ENCODE measurements at regions not wholly inside any gene's neighbourhood (a gene's known extent, or its start where the extent isn't known, plus 50 kb on each side); places are given as distances from the start of the nearest gene placed in this dataset.

DNA sequence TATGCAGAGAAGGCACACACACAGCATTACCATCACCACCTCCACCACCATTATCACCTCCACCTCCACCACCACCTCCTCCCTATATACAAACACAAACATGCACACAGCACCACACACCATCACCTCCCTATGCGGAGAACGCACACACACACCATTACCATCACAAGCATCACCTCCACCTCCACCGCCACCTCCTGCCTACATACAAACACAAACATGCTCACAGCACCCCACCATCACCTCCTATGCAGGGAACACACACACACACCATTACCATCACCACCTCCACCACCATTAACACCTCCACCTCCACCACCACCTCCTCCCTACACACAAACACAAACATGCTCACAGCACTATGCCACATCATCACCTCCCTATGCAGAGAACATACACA lies 236.5 kb upstream of the AFDN start:
- CTCF ChIA-PET: no interaction called here
- Histone ChIP-seq H3K27ac (no peak overlapping the region), H3K9me3 (no peaks in the 10 kb centered on the region), H3K4me1 (no peaks in the 10 kb centered on the region), H3K4me3 (no peak overlapping the region), H3K4me2 (no peak overlapping the region)
- FAIRE-seq (no peak), ATAC-seq (no peak), DNase-seq (ENCODE audit: low read depth in 1 of 2, low spot score in 1 of 2) (no peak)
- WGBS (ENCODE audit: missing lambda C conversion rate): 93% methylated on average over 3 of the region's 3 CpGs
- TF ChIP-seq, protein P1, sequence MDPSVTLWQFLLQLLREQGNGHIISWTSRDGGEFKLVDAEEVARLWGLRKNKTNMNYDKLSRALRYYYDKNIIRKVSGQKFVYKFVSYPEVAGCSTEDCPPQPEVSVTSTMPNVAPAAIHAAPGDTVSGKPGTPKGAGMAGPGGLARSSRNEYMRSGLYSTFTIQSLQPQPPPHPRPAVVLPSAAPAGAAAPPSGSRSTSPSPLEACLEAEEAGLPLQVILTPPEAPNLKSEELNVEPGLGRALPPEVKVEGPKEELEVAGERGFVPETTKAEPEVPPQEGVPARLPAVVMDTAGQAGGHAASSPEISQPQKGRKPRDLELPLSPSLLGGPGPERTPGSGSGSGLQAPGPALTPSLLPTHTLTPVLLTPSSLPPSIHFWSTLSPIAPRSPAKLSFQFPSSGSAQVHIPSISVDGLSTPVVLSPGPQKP (IDR thresholded peaks at IDR 0.05; ENCODE audit: low read depth, low read length): no peak
- TF ChIP-seq HOXB5 (CRISPR knock-in tag; IDR thresholded peaks at IDR 0.05) (no peak), POLR2A (IDR thresholded peaks at IDR 0.05; ENCODE audit: low read length) (no peak), RARB (CRISPR knock-in tag; IDR thresholded peaks at IDR 0.05) (no peak), POLR2AphosphoS2 (conservative IDR thresholded peaks at IDR 0.05; ENCODE audit: low read length) (no peak), ZSCAN20 (CRISPR knock-in tag; IDR thresholded peaks at IDR 0.05) (no peak), MYC (IDR thresholded peaks at IDR 0.05; ENCODE audit: borderline replicate concordance, low read length) (no peak), HDAC2 (IDR thresholded peaks at IDR 0.05) (no peak), CHD4 (IDR thresholded peaks at IDR 0.05; ENCODE audit: borderline replicate concordance) (no peak), KDM5A (IDR thresholded peaks at IDR 0.05) (no peak), FOXS1 (CRISPR knock-in tag; IDR thresholded peaks at IDR 0.05) (no peak), RFX5 (IDR thresholded peaks at IDR 0.05) (no peak)
- TF ChIP-seq, protein P2, sequence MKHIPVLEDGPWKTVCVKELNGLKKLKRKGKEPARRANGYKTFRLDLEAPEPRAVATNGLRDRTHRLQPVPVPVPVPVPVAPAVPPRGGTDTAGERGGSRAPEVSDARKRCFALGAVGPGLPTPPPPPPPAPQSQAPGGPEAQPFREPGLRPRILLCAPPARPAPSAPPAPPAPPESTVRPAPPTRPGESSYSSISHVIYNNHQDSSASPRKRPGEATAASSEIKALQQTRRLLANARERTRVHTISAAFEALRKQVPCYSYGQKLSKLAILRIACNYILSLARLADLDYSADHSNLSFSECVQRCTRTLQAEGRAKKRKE (CRISPR knock-in tag; IDR thresholded peaks at IDR 0.05; ENCODE audit: low read depth): no peak
- TF ChIP-seq, protein P3, sequence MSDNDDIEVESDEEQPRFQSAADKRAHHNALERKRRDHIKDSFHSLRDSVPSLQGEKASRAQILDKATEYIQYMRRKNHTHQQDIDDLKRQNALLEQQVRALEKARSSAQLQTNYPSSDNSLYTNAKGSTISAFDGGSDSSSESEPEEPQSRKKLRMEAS (IDR thresholded peaks at IDR 0.05): no peak
- TF ChIP-seq, protein P4, sequence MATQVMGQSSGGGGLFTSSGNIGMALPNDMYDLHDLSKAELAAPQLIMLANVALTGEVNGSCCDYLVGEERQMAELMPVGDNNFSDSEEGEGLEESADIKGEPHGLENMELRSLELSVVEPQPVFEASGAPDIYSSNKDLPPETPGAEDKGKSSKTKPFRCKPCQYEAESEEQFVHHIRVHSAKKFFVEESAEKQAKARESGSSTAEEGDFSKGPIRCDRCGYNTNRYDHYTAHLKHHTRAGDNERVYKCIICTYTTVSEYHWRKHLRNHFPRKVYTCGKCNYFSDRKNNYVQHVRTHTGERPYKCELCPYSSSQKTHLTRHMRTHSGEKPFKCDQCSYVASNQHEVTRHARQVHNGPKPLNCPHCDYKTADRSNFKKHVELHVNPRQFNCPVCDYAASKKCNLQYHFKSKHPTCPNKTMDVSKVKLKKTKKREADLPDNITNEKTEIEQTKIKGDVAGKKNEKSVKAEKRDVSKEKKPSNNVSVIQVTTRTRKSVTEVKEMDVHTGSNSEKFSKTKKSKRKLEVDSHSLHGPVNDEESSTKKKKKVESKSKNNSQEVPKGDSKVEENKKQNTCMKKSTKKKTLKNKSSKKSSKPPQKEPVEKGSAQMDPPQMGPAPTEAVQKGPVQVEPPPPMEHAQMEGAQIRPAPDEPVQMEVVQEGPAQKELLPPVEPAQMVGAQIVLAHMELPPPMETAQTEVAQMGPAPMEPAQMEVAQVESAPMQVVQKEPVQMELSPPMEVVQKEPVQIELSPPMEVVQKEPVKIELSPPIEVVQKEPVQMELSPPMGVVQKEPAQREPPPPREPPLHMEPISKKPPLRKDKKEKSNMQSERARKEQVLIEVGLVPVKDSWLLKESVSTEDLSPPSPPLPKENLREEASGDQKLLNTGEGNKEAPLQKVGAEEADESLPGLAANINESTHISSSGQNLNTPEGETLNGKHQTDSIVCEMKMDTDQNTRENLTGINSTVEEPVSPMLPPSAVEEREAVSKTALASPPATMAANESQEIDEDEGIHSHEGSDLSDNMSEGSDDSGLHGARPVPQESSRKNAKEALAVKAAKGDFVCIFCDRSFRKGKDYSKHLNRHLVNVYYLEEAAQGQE (IDR thresholded peaks at IDR 0.05): no peak
- TF ChIP-seq, protein P5, sequence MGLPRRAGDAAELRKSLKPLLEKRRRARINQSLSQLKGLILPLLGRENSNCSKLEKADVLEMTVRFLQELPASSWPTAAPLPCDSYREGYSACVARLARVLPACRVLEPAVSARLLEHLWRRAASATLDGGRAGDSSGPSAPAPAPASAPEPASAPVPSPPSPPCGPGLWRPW (IDR thresholded peaks at IDR 0.05): no peak
- TF ChIP-seq, protein P6, sequence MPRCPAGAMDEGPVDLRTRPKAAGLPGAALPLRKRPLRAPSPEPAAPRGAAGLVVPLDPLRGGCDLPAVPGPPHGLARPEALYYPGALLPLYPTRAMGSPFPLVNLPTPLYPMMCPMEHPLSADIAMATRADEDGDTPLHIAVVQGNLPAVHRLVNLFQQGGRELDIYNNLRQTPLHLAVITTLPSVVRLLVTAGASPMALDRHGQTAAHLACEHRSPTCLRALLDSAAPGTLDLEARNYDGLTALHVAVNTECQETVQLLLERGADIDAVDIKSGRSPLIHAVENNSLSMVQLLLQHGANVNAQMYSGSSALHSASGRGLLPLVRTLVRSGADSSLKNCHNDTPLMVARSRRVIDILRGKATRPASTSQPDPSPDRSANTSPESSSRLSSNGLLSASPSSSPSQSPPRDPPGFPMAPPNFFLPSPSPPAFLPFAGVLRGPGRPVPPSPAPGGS (IDR thresholded peaks at IDR 0.05): no peak
- POLR2A ChIA-PET: no interaction called here

All from A549 (cell line).